ENCODE measurements at regions not wholly inside any gene's neighbourhood (a gene's known extent, or its start where the extent isn't known, plus 50 kb on each side); places are given as distances from the start of the nearest gene placed in this dataset.

- no peaks in the 10 kb centered on the region for H3K9me3 ChIP-seq
- no peaks in the 10 kb centered on the region for H3K4me1 ChIP-seq
- no peaks in the 10 kb centered on the region for H3K27me3 ChIP-seq
- H3K4me3 ChIP-seq, result no peak overlapping the region
- no peak for TF ChIP-seq POLR2AphosphoS5 (IDR thresholded peaks at IDR 0.05; ENCODE audit: insufficient read depth in 1 of 2, low read depth in 1 of 2)
- TF ChIP-seq CTCF (IDR thresholded peaks at IDR 0.05), result no peak
- DNase-seq (ENCODE audit: extremely low spot score in 2 of 2), result no peak
- H3K27ac ChIP-seq, result no peak overlapping the region
- intact Hi-C loops (cut with DNase I), result no loop called here
- no peaks in the 10 kb centered on the region for H3K36me3 ChIP-seq
Observed at GRCh38 chr2:598058-598802, 79.0 kb downstream of the TMEM18 start.

GRCh38 chr2:595831-596592 is 81.2 kb downstream of the TMEM18 start:
- Histone ChIP-seq H3K27me3 (no peaks in the 10 kb centered on the region), H3K9me3 (no peaks in the 10 kb centered on the region), H3K4me3 (no peak overlapping the region), H3K36me3 (no peaks in the 10 kb centered on the region), H3K4me1 (no peaks in the 10 kb centered on the region), H3K27ac (no peak overlapping the region)
- intact Hi-C loops (cut with DNase I), result no loop called here
- TF ChIP-seq CTCF (IDR thresholded peaks at IDR 0.05) (no peak), POLR2AphosphoS5 (IDR thresholded peaks at IDR 0.05; ENCODE audit: insufficient read depth in 1 of 2, low read depth in 1 of 2) (no peak), POLR2A (IDR thresholded peaks at IDR 0.05) (no peak)
- DNase-seq (ENCODE audit: extremely low spot score in 2 of 2), result peak in 1 of 2 donors; percentile 77

GRCh38 chr2:595141-595815 is 81.9 kb downstream of the TMEM18 start:
- Histone ChIP-seq H3K36me3 (no peaks in the 10 kb centered on the region), H3K4me1 (no peaks in the 10 kb centered on the region), H3K27me3 (no peaks in the 10 kb centered on the region), H3K27ac (no peak overlapping the region), H3K9me3 (no peaks in the 10 kb centered on the region), H3K4me3 (no peak overlapping the region)
- TF ChIP-seq CTCF (IDR thresholded peaks at IDR 0.05) (no peak), POLR2A (IDR thresholded peaks at IDR 0.05) (no peak), POLR2AphosphoS5 (IDR thresholded peaks at IDR 0.05; ENCODE audit: insufficient read depth in 1 of 2, low read depth in 1 of 2) (no peak)
- no peak for DNase-seq (ENCODE audit: extremely low spot score in 2 of 2)
- intact Hi-C loops (cut with DNase I), result no loop called here

- intact Hi-C loops (cut with DNase I), result no loop called here
- DNase-seq (ENCODE audit: extremely low spot score in 2 of 2), result peak in 1 of 2 donors; percentile 77
- Histone ChIP-seq H3K27me3 (no peaks in the 10 kb centered on the region), H3K4me1 (no peaks in the 10 kb centered on the region), H3K9me3 (no peaks in the 10 kb centered on the region), H3K36me3 (no peaks in the 10 kb centered on the region), H3K27ac (no peak overlapping the region), H3K4me3 (no peak overlapping the region)
- no peak for TF ChIP-seq POLR2A (IDR thresholded peaks at IDR 0.05)
Observed at GRCh38 chr2:594297-594949, 82.8 kb downstream of the TMEM18 start.

GRCh38 chr2:593356-594026 is 83.7 kb downstream of the TMEM18 start:
- Histone ChIP-seq H3K27ac (no peak overlapping the region), H3K27me3 (no peaks in the 10 kb centered on the region), H3K9me3 (no peaks in the 10 kb centered on the region), H3K36me3 (no peaks in the 10 kb centered on the region), H3K4me1 (no peaks in the 10 kb centered on the region), H3K4me3 (no peak overlapping the region)
- DNase-seq (ENCODE audit: extremely low spot score in 2 of 2), result peak in 1 of 2 donors; percentile 74
- intact Hi-C loops (cut with DNase I), result no loop called here
- TF ChIP-seq POLR2AphosphoS5 (IDR thresholded peaks at IDR 0.05; ENCODE audit: insufficient read depth in 1 of 2, low read depth in 1 of 2) (no peak), CTCF (IDR thresholded peaks at IDR 0.05) (no peak), POLR2A (IDR thresholded peaks at IDR 0.05) (no peak)

Data from vagina (tissue), 2 donors.